GM18502 (cell line): ENCODE measurements at regions not wholly inside any gene's neighbourhood (a gene's known extent, or its start where the extent isn't known, plus 50 kb on each side); places are given as distances from the start of the nearest gene placed in this dataset.

Source experiments
- ATAC-seq: cut with Tn5 transposase; IDR thresholded peaks from one replicate; pipeline ENCODE4 v1.9.1; 2021; ENCODE audit warnings: mild to moderate bottlenecking; ENCODE audit not compliant: unreplicated experiment, poor library complexity

GRCh38 chr3:43865351-43865750, 174.6 kb downstream of the ABHD5 start:
- no peak for ATAC-seq

- ATAC-seq = no peak
Measured at GRCh38 chr3:43865887-43866528, 175.3 kb downstream of the ABHD5 start.

GRCh38 chr3:43866529-43867353, 176.0 kb downstream of the ABHD5 start:
- ATAC-seq = no peak

- no peak for ATAC-seq
Measured at GRCh38 chr3:43867436-43868072, 176.8 kb downstream of the ABHD5 start.

GRCh38 chr3:43869491-43869890, 178.8 kb downstream of the ABHD5 start:
- ATAC-seq = no peak

GRCh38 chr3:43870120-43870519, 179.4 kb downstream of the ABHD5 start:
- no peak for ATAC-seq

GRCh38 chr3:43870844-43871626, 180.3 kb downstream of the ABHD5 start:
- ATAC-seq = no peak

GRCh38 chr3:43871627-43872245, 181.0 kb downstream of the ABHD5 start:
- ATAC-seq = no peak

GRCh38 chr3:43872301-43872700, 181.6 kb downstream of the ABHD5 start:
- ATAC-seq = no peak

GRCh38 chr3:43872901-43873300, 182.2 kb downstream of the ABHD5 start:
- ATAC-seq = no peak

- no peak for ATAC-seq
Measured at GRCh38 chr3:43873723-43874122, 183.0 kb downstream of the ABHD5 start.

GRCh38 chr3:43874290-43874689, 183.6 kb downstream of the ABHD5 start:
- ATAC-seq = no peak

GRCh38 chr3:43874731-43875130, 184.0 kb downstream of the ABHD5 start:
- ATAC-seq = no peak

- no peak for ATAC-seq
Measured at GRCh38 chr3:43876648-43877047, 185.9 kb downstream of the ABHD5 start.

- no peak for ATAC-seq
Measured at GRCh38 chr3:43879166-43879565, 188.4 kb downstream of the ABHD5 start.

GRCh38 chr3:43882976-43883680, 192.4 kb downstream of the ABHD5 start:
- ATAC-seq = no peak

GRCh38 chr3:43883729-43884396, 193.1 kb downstream of the ABHD5 start:
- ATAC-seq = no peak

GRCh38 chr3:43884581-43884980, 193.8 kb downstream of the ABHD5 start:
- no peak for ATAC-seq
